ENCODE measurements at regions not wholly inside any gene's neighbourhood (a gene's known extent, or its start where the extent isn't known, plus 50 kb on each side); places are given as distances from the start of the nearest gene placed in this dataset.

GRCh38 chr9:80144856-80145255 is 573.1 kb downstream of the TLE4 start:
- Histone ChIP-seq H3K4me1 (ENCODE audit: insufficient read depth, low read length) (no peaks in the 10 kb centered on the region), H4K5ac (ENCODE audit: insufficient read length, low read depth, low read length) (no peak overlapping the region), H3K27ac (ENCODE audit: insufficient read length, low read depth, low read length) (no peak overlapping the region), H3K9ac (ENCODE audit: extremely low read depth, insufficient read length, low read length) (no peak overlapping the region), H4K20me1 (ENCODE audit: control insufficient read depth, insufficient read depth, insufficient read length) (no peaks in the 10 kb centered on the region), H2AK5ac (ENCODE audit: insufficient read length, low read length) (no peak overlapping the region), H2BK5ac (ENCODE audit: insufficient read length, low read length) (no peak overlapping the region), H3K4ac (ENCODE audit: low read depth, low read length) (no peak overlapping the region), H3T11ph (ENCODE audit: low read length) (no peak overlapping the region), H2AFZ (ENCODE audit: low read length) (no peak overlapping the region), H3K14ac (ENCODE audit: insufficient read depth, low read length) (no peak overlapping the region), H2BK15ac (ENCODE audit: low read depth, low read length) (no peak overlapping the region), H3K79me1 (ENCODE audit: insufficient read depth, low read depth, low read length, poor library complexity, severe bottlenecking) (no peaks in the 10 kb centered on the region), H3K23me2 (ENCODE audit: insufficient read length, low read depth, low read length, poor library complexity, severe bottlenecking) (no peaks in the 10 kb centered on the region), H2BK20ac (ENCODE audit: low read depth, low read length, poor library complexity, severe bottlenecking) (no peak overlapping the region), H4K91ac (ENCODE audit: insufficient read length, low read depth, low read length) (no peak overlapping the region), H2BK12ac (ENCODE audit: insufficient read length, low read depth, low read length) (no peak overlapping the region), H3K23ac (ENCODE audit: insufficient read length, low read depth, low read length) (no peak overlapping the region), H3K79me2 (ENCODE audit: insufficient read depth, low read length) (no peaks in the 10 kb centered on the region), H2BK120ac (ENCODE audit: low read depth, low read length, poor library complexity, severe bottlenecking) (no peak overlapping the region), H3K4me2 (ENCODE audit: insufficient read depth, insufficient read length, low read length) (no peak overlapping the region), H3K56ac (ENCODE audit: insufficient read length, low read depth, low read length) (no peak overlapping the region), H3K27me3 (ENCODE audit: insufficient read depth, low read length) (no peaks in the 10 kb centered on the region), H3K9me3 (ENCODE audit: control insufficient read depth, low read depth, low read length) (no peaks in the 10 kb centered on the region), H4K8ac (replicated peaks; ENCODE audit: insufficient read length, low read depth, low read length) (no peak overlapping the region), H3K18ac (ENCODE audit: insufficient read length, low read depth, low read length) (no peak overlapping the region)
- TF ChIP-seq CTCF (conservative IDR thresholded peaks at IDR 0.05), result no peak
- Mint-ChIP-seq H3K27ac (no peak overlapping the region; a peak in 1 of 7 replicates), H3K9me3 (peaks cover 4 to 7% of the 10 kb centered on the region in 2 experiments), H3K27me3 (ENCODE audit: low read depth) (no peaks in the 10 kb centered on the region; the same call in 1 of the 2 replicates), H3K4me1 (peaks cover 9 to 20% of the 10 kb centered on the region in 2 experiments), H3K4me3 (no peak overlapping the region), H3K36me3 (ENCODE audit: insufficient read depth in 1 of 3, low read depth in 3 of 3) (peaks cover 0 to 9% (median 1%) of the 10 kb centered on the region in 3 experiments; a peak in 3 of 7 replicates)
- no peak for DNase-seq
- no CpG with 5 or more reads among the region's 2 CpGs for WGBS (ENCODE audit: extremely low coverage, insufficient read length, low lambda C conversion rate)

Measured in H9 (cell line).